ENCODE measurements at regions not wholly inside any gene's neighbourhood (a gene's known extent, or its start where the extent isn't known, plus 50 kb on each side); places are given as distances from the start of the nearest gene placed in this dataset.

GRCh38 chr21:27257908-27258556 is 291.1 kb upstream of the ADAMTS5 start:
- DNase-seq = no peak

- no peak for DNase-seq
Measured at GRCh38 chr21:27257226-27257625, 290.3 kb upstream of the ADAMTS5 start.

- no peak for DNase-seq
Measured at GRCh38 chr21:27251752-27252151, 284.9 kb upstream of the ADAMTS5 start.

- no peak for DNase-seq
Measured at GRCh38 chr21:27250366-27250765, 283.5 kb upstream of the ADAMTS5 start.

GRCh38 chr21:27248814-27249213 is 281.9 kb upstream of the ADAMTS5 start:
- DNase-seq = no peak

GRCh38 chr21:27246741-27247140 is 279.9 kb upstream of the ADAMTS5 start:
- DNase-seq = no peak

- no peak for DNase-seq
Measured at GRCh38 chr21:27244776-27245175, 277.9 kb upstream of the ADAMTS5 start.

GRCh38 chr21:27244352-27244751 is 277.5 kb upstream of the ADAMTS5 start:
- no peak for DNase-seq

- no peak for DNase-seq
Measured at GRCh38 chr21:27240839-27241238, 274.0 kb upstream of the ADAMTS5 start.

- no peak for DNase-seq
Measured at GRCh38 chr21:27233514-27234115, 266.7 kb upstream of the ADAMTS5 start.

GRCh38 chr21:27225940-27226339 is 259.1 kb upstream of the ADAMTS5 start:
- DNase-seq = no peak

GRCh38 chr21:27225151-27225550 is 258.3 kb upstream of the ADAMTS5 start:
- no peak for DNase-seq

- no peak for DNase-seq
Measured at GRCh38 chr21:27224169-27224568, 257.3 kb upstream of the ADAMTS5 start.

- no peak for DNase-seq
Measured at GRCh38 chr21:27221077-27221476, 254.2 kb upstream of the ADAMTS5 start.

GRCh38 chr21:27220416-27220815 is 253.5 kb upstream of the ADAMTS5 start:
- no peak for DNase-seq

GRCh38 chr21:27219068-27219467 is 252.2 kb upstream of the ADAMTS5 start:
- no peak for DNase-seq

GRCh38 chr21:27213303-27213702 is 246.4 kb upstream of the ADAMTS5 start:
- no peak for DNase-seq

- DNase-seq = no peak
Measured at GRCh38 chr21:27212441-27212840, 245.6 kb upstream of the ADAMTS5 start.

GRCh38 chr21:27209546-27209945 is 242.7 kb upstream of the ADAMTS5 start:
- DNase-seq = no peak

GRCh38 chr21:27206368-27206982 is 239.6 kb upstream of the ADAMTS5 start:
- no peak for DNase-seq

GRCh38 chr21:27202301-27202700 is 235.4 kb upstream of the ADAMTS5 start:
- DNase-seq = no peak

- DNase-seq = no peak
Measured at GRCh38 chr21:27201197-27201596, 234.3 kb upstream of the ADAMTS5 start.

- no peak for DNase-seq
Measured at GRCh38 chr21:27196651-27197050, 229.8 kb upstream of the ADAMTS5 start.

- DNase-seq = no peak
Measured at GRCh38 chr21:27192281-27192949, 225.5 kb upstream of the ADAMTS5 start.

Measured in NCI-H2029 treated with DMSO at 0.1 percent for 48 hours (cell line).